Neuronal stem cell (in vitro differentiated cells): ENCODE measurements at regions not wholly inside any gene's neighbourhood (a gene's known extent, or its start where the extent isn't known, plus 50 kb on each side); places are given as distances from the start of the nearest gene placed in this dataset.

Experiments used
- DNase-seq: peaks from one replicate; pipeline ENCODE4 v3.0.0-alpha.2; 2013; ENCODE audit warnings: low spot score
- H2AFZ ChIP-seq: one replicate; pipeline ENCODE4 v1.6.1; 2013; ENCODE audit warnings: mild to moderate bottlenecking, low read length, inconsistent platforms
- H2AK5ac ChIP-seq: 2 replicates; pipeline ENCODE4 v1.6.1; 2013; ENCODE audit warnings: low read depth, mild to moderate bottlenecking, inconsistent platforms, low read length, moderate library complexity, mixed read lengths
- H2BK120ac ChIP-seq: 2 replicates; pipeline ENCODE4 v1.6.1; 2013; ENCODE audit warnings: low read depth, mild to moderate bottlenecking, inconsistent platforms, low read length, moderate library complexity, mixed read lengths
- H2BK12ac ChIP-seq: one replicate; pipeline ENCODE4 v1.6.1; 2013; ENCODE audit warnings: low read length, inconsistent platforms
- H2BK15ac ChIP-seq: 2 replicates; pipeline ENCODE4 v1.6.1; 2013; ENCODE audit warnings: mild to moderate bottlenecking, low read length, inconsistent platforms, mixed read lengths
- H2BK5ac ChIP-seq: one replicate; pipeline ENCODE4 v1.6.1; 2013; ENCODE audit warnings: inconsistent platforms, mild to moderate bottlenecking, low read length, moderate library complexity
- H3K14ac ChIP-seq: one replicate; pipeline ENCODE4 v1.6.1; 2013; ENCODE audit warnings: low read length, inconsistent platforms
- H3K18ac ChIP-seq: 2 replicates; pipeline ENCODE4 v1.6.1; 2013; ENCODE audit warnings: low read length, inconsistent platforms
- H3K23ac ChIP-seq: 2 replicates; pipeline ENCODE4 v1.6.1; 2013; ENCODE audit warnings: low read depth, mild to moderate bottlenecking, mixed read lengths, low read length, inconsistent platforms; ENCODE audit not compliant: poor library complexity
- H3K27ac ChIP-seq: replicated peaks from 3 replicates; pipeline ENCODE4 v1.5.1; 2013; ENCODE audit warnings: low read length, inconsistent platforms
- H3K27me3 ChIP-seq, 3 experiments: 2 replicates each; pipeline ENCODE4 v1.6.1; 2013; ENCODE audit warnings: low read length in 3 of 3, mild to moderate bottlenecking in 2 of 3, inconsistent platforms in 1 of 3, low read depth in 1 of 3, mixed read lengths in 1 of 3, moderate library complexity in 1 of 3; ENCODE audit not compliant: control insufficient read depth in 3 of 3, insufficient read depth in 3 of 3
- H3K36me3 ChIP-seq, 2 donors: replicated peaks in 1 of 2; 2 replicates each; pipeline ENCODE4 v1.6.1; 2013; ENCODE audit warnings: low read length in 2 of 2; ENCODE audit not compliant: control insufficient read depth in 2 of 2, insufficient read depth in 2 of 2
- H3K4ac ChIP-seq: 2 replicates; pipeline ENCODE4 v1.6.1; 2013; ENCODE audit warnings: inconsistent platforms, mild to moderate bottlenecking, low read length, moderate library complexity
- H3K4me1 ChIP-seq, 2 donors: 1 replicate in 1 of 2; 2 replicates in 1 of 2; pipeline ENCODE4 v1.6.1; 2013; ENCODE audit warnings: low read length in 2 of 2, low read depth in 1 of 2; ENCODE audit not compliant: control insufficient read depth in 2 of 2, insufficient read depth in 1 of 2
- H3K4me2 ChIP-seq: one replicate; pipeline ENCODE4 v1.6.1; 2013; ENCODE audit warnings: mild to moderate bottlenecking, low read length, inconsistent platforms; ENCODE audit not compliant: insufficient read depth, poor library complexity, severe bottlenecking
- H3K4me3 ChIP-seq, 2 donors: 2 replicates each; pipeline ENCODE4 v1.5.1; 2013; ENCODE audit warnings: low read length in 2 of 2, mild to moderate bottlenecking in 2 of 2, inconsistent platforms in 1 of 2, moderate library complexity in 1 of 2
- H3K79me1 ChIP-seq: one replicate; pipeline ENCODE4 v1.6.1; 2013; ENCODE audit warnings: low read depth, mild to moderate bottlenecking, inconsistent platforms, low read length, moderate library complexity
- H3K9ac ChIP-seq: one replicate; pipeline ENCODE4 v1.6.1; 2013; ENCODE audit warnings: mild to moderate bottlenecking, low read depth, low read length, inconsistent platforms; ENCODE audit not compliant: poor library complexity
- H3K9me3 ChIP-seq, 2 donors: replicated peaks in 1 of 2; 2 replicates each; pipeline versions ENCODE3 to v1.6.1; 2013; ENCODE audit warnings: low read length in 2 of 2, mild to moderate bottlenecking in 2 of 2, inconsistent platforms in 1 of 2, low read depth in 1 of 2, mixed read lengths in 1 of 2, moderate library complexity in 1 of 2; ENCODE audit not compliant: control insufficient read depth in 2 of 2, insufficient read depth in 1 of 2
- H4K8ac ChIP-seq: one replicate; pipeline ENCODE4 v1.6.1; 2013; ENCODE audit warnings: low read depth, mild to moderate bottlenecking, inconsistent platforms, low read length, moderate library complexity
- H4K91ac ChIP-seq: one replicate; pipeline ENCODE4 v1.6.1; 2013; ENCODE audit warnings: low read length, low read depth, mild to moderate bottlenecking, inconsistent platforms; ENCODE audit not compliant: poor library complexity
- WGBS, 2 donors: extraction: QIAGEN DNeasy Blood & Tissue Kit; methylation state at CpG; one replicate each; pipeline ENCODE4 v1.1.7; 2013; ENCODE audit warnings: missing lambda C conversion rate in 2 of 2, mixed read lengths in 1 of 2; ENCODE audit not compliant: insufficient read length in 2 of 2, insufficient replicate concordance in 1 of 2; ENCODE audit errors: extremely low coverage in 2 of 2; 5-methylcytosine and 5-hydroxymethylcytosine counted together

- Histone ChIP-seq H2BK15ac (no peak overlapping the region), H3K36me3 (no peaks in the 10 kb centered on the region), H3K4ac (no peak overlapping the region), H2BK12ac (no peak overlapping the region), H4K8ac (no peak overlapping the region), H3K9me3 (no peaks in the 10 kb centered on the region), H3K18ac (no peak overlapping the region), H3K4me3 (no peak overlapping the region), H4K91ac (no peak overlapping the region), H3K79me1 (no peaks in the 10 kb centered on the region), H3K4me2 (no peak overlapping the region), H3K27ac (no peak overlapping the region), H2BK5ac (no peak overlapping the region), H3K9ac (no peak overlapping the region), H2AK5ac (no peak overlapping the region), H3K4me1 (peaks cover 0 to 1% of the 10 kb centered on the region in 2 donors), H2BK120ac (no peak overlapping the region), H3K14ac (no peak overlapping the region), H3K23ac (no peak overlapping the region), H2AFZ (no peak overlapping the region), H3K27me3 (peaks cover 0 to 4% (median 0%) of the 10 kb centered on the region in 3 experiments)
- WGBS, 2 donors = no CpG with 5 or more reads among the region's 7 CpGs
- no peak for DNase-seq
Measured at GRCh38 chr4:10917566-10917965, 233.0 kb upstream of the CLNK start.

- DNase-seq = no peak
- Histone ChIP-seq H3K4me3 (no peak overlapping the region), H3K9ac (no peak overlapping the region), H3K36me3 (no peaks in the 10 kb centered on the region), H4K91ac (no peak overlapping the region), H2AFZ (peak overlapping the region; percentile 63), H2AK5ac (no peak overlapping the region), H2BK12ac (no peak overlapping the region), H3K23ac (no peak overlapping the region), H3K27ac (no peak overlapping the region), H4K8ac (no peak overlapping the region), H3K79me1 (no peaks in the 10 kb centered on the region), H3K27me3 (no peaks in the 10 kb centered on the region), H2BK120ac (no peak overlapping the region), H2BK5ac (no peak overlapping the region), H3K4me1 (no peaks in the 10 kb centered on the region), H3K4ac (no peak overlapping the region), H2BK15ac (no peak overlapping the region), H3K4me2 (no peak overlapping the region), H3K9me3 (no peaks in the 10 kb centered on the region), H3K18ac (no peak overlapping the region), H3K14ac (no peak overlapping the region)
- WGBS, 2 donors = no CpG with 5 or more reads among the region's 5 CpGs
Measured at GRCh38 chr4:10898072-10898471, 213.5 kb upstream of the CLNK start.

GRCh38 chr4:10897076-10897475, 212.5 kb upstream of the CLNK start:
- Histone ChIP-seq H3K27me3 (no peaks in the 10 kb centered on the region), H3K4me1 (no peaks in the 10 kb centered on the region), H2BK12ac (no peak overlapping the region), H3K23ac (no peak overlapping the region), H2AFZ (no peak overlapping the region), H2AK5ac (no peak overlapping the region), H3K4me3 (no peak overlapping the region), H3K36me3 (no peaks in the 10 kb centered on the region), H3K9ac (no peak overlapping the region), H3K9me3 (no peaks in the 10 kb centered on the region), H4K91ac (no peak overlapping the region), H3K27ac (no peak overlapping the region), H3K18ac (no peak overlapping the region), H4K8ac (no peak overlapping the region), H3K4me2 (no peak overlapping the region), H3K4ac (no peak overlapping the region), H3K79me1 (no peaks in the 10 kb centered on the region), H2BK15ac (no peak overlapping the region), H2BK5ac (no peak overlapping the region), H3K14ac (no peak overlapping the region), H2BK120ac (no peak overlapping the region)
- WGBS, 2 donors = no CpG with 5 or more reads among the region's 5 CpGs
- DNase-seq = no peak

- Histone ChIP-seq H2BK5ac (no peak overlapping the region), H3K4me1 (peaks cover 0 to 4% of the 10 kb centered on the region in 2 donors), H3K4ac (no peak overlapping the region), H2AK5ac (no peak overlapping the region), H2AFZ (no peak overlapping the region), H3K27me3 (no peaks in the 10 kb centered on the region), H3K36me3 (peaks cover 0 to 1% of the 10 kb centered on the region in 2 donors), H2BK120ac (no peak overlapping the region), H4K91ac (no peak overlapping the region), H3K9me3 (no peaks in the 10 kb centered on the region), H3K27ac (no peak overlapping the region), H3K9ac (no peak overlapping the region), H3K79me1 (no peaks in the 10 kb centered on the region), H4K8ac (no peak overlapping the region), H3K14ac (no peak overlapping the region), H2BK15ac (no peak overlapping the region), H3K18ac (no peak overlapping the region), H3K4me3 (no peak overlapping the region), H2BK12ac (no peak overlapping the region), H3K4me2 (no peak overlapping the region), H3K23ac (no peak overlapping the region)
- no CpG with 5 or more reads among the region's 2 CpGs for WGBS, 2 donors
- no peak for DNase-seq
Measured at GRCh38 chr4:10893395-10893794, 208.8 kb upstream of the CLNK start.
